ENCODE measurements at regions not wholly inside any gene's neighbourhood (a gene's known extent, or its start where the extent isn't known, plus 50 kb on each side); places are given as distances from the start of the nearest gene placed in this dataset.
A peak's percentile ranks its signal among the peaks of the same experiment; 100 is the strongest.

DNA sequence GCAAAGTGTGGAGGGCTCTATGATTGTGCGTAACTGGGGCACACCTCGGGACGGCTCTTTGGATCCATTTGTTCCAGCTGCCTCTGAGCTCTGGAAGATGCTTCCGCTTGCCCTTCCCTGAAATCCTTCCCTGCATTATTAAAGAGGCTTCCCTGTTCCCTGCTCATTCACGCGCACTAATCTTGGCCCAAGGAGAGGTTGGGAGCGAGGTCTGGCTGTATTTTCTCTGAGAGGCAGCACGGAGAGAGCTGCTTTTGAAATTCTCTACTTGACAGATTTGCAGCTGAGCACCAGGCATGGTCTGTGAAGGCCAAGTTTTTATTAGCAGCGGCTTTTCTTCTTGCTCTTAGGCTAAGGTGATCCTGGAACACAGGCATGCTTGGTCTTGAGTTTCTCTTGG, 94.8 kb upstream of the NTM start:
- H3K27me3 ChIP-seq (ENCODE audit: insufficient read depth, low read length): no peaks in the 10 kb centered on the region
- Mint-ChIP-seq H3K36me3 (ENCODE audit: insufficient read depth in 1 of 3, low read depth in 3 of 3) (peaks cover 28 to 37% (median 37%) of the 10 kb centered on the region in 3 experiments), H3K27me3 (ENCODE audit: low read depth) (no peaks in the 10 kb centered on the region), H3K27ac (peak overlapping the region; percentile 2 to 90 (median 89); a peak in 5 of 7 replicates), H3K4me3 (no peak overlapping the region), H3K4me1 (peaks cover 42 to 44% of the 10 kb centered on the region in 2 experiments), H3K9me3 (peaks cover 20 to 23% of the 10 kb centered on the region in 2 experiments)
- H3K23me2 ChIP-seq (ENCODE audit: insufficient read length, low read depth, low read length, poor library complexity, severe bottlenecking): no peaks in the 10 kb centered on the region
- H4K20me1 ChIP-seq (ENCODE audit: control insufficient read depth, insufficient read depth, insufficient read length): peaks cover 3% of the 10 kb centered on the region
- no peak overlapping the region for H2BK5ac ChIP-seq (ENCODE audit: insufficient read length, low read length)
- no peak overlapping the region for H2AFZ ChIP-seq (ENCODE audit: low read length)
- H2BK120ac ChIP-seq (ENCODE audit: low read depth, low read length, poor library complexity, severe bottlenecking): no peak overlapping the region
- no peak overlapping the region for H2BK20ac ChIP-seq (ENCODE audit: low read depth, low read length, poor library complexity, severe bottlenecking)
- H3K27ac ChIP-seq (ENCODE audit: insufficient read length, low read depth, low read length): no peak overlapping the region
- no CpG with 5 or more reads among the region's 9 CpGs for WGBS (ENCODE audit: extremely low coverage, insufficient read length, low lambda C conversion rate)
- no peak overlapping the region for H3K23ac ChIP-seq (ENCODE audit: insufficient read length, low read depth, low read length)
- H3K4ac ChIP-seq (ENCODE audit: low read depth, low read length): no peak overlapping the region
- H2BK12ac ChIP-seq (ENCODE audit: insufficient read length, low read depth, low read length): no peak overlapping the region
- H3K79me2 ChIP-seq (ENCODE audit: insufficient read depth, low read length): peaks cover 13% of the 10 kb centered on the region; the same call in 1 of the 2 replicates
- H3K4me2 ChIP-seq (ENCODE audit: insufficient read depth, insufficient read length, low read length): no peak overlapping the region
- no peak overlapping the region for H2BK15ac ChIP-seq (ENCODE audit: low read depth, low read length)
- no peak overlapping the region for H3K9ac ChIP-seq (ENCODE audit: extremely low read depth, insufficient read length, low read length)
- DNase-seq: no peak
- no peak overlapping the region for H3K18ac ChIP-seq (ENCODE audit: insufficient read length, low read depth, low read length)
- no peak overlapping the region for H4K5ac ChIP-seq (ENCODE audit: insufficient read length, low read depth, low read length)
- peaks cover 14% of the 10 kb centered on the region for H3K4me1 ChIP-seq (ENCODE audit: insufficient read depth, low read length)
- H3K79me1 ChIP-seq (ENCODE audit: insufficient read depth, low read depth, low read length, poor library complexity, severe bottlenecking): peaks cover 4% of the 10 kb centered on the region
- H3K9me3 ChIP-seq (ENCODE audit: control insufficient read depth, low read depth, low read length): no peaks in the 10 kb centered on the region
- H3T11ph ChIP-seq (ENCODE audit: low read length): no peak overlapping the region
- no peak for TF ChIP-seq CTCF (conservative IDR thresholded peaks at IDR 0.05)
- H4K91ac ChIP-seq (ENCODE audit: insufficient read length, low read depth, low read length): no peak overlapping the region
- no peak overlapping the region for H4K8ac ChIP-seq (replicated peaks; ENCODE audit: insufficient read length, low read depth, low read length)
- no peak overlapping the region for H3K56ac ChIP-seq (ENCODE audit: insufficient read length, low read depth, low read length)
- no peak overlapping the region for H2AK5ac ChIP-seq (ENCODE audit: insufficient read length, low read length)
- no peak overlapping the region for H3K14ac ChIP-seq (ENCODE audit: insufficient read depth, low read length)

All from H9 (cell line).